Glomerular endothelial cell (primary cell): ENCODE measurements at regions not wholly inside any gene's neighbourhood (a gene's known extent, or its start where the extent isn't known, plus 50 kb on each side); places are given as distances from the start of the nearest gene placed in this dataset.
"Not testable (repeated sequence)": the region's sequence is repeated elsewhere in the genome, so short reads cannot be mapped to it uniquely, and the experiment has no call there.

Experiments
- DNase-seq: peaks from one replicate; pipeline ENCODE4 v3.0.0-alpha.2; 2011; ENCODE audit warnings: low read depth, low spot score; ENCODE audit errors: extremely low read depth

- DNase-seq, result peak; percentile 94
These were observed 537.4 kb upstream of the B3GAT1 start for GRCh38 chr11:134949121-134950090.

- no peak for DNase-seq
These were observed 535.5 kb upstream of the B3GAT1 start for GRCh38 chr11:134947556-134947955.

GRCh38 chr11:134945993-134946392, 534.0 kb upstream of the B3GAT1 start:
- no peak for DNase-seq

- no peak for DNase-seq
These were observed 532.9 kb upstream of the B3GAT1 start for GRCh38 chr11:134944986-134945385.

DNA sequence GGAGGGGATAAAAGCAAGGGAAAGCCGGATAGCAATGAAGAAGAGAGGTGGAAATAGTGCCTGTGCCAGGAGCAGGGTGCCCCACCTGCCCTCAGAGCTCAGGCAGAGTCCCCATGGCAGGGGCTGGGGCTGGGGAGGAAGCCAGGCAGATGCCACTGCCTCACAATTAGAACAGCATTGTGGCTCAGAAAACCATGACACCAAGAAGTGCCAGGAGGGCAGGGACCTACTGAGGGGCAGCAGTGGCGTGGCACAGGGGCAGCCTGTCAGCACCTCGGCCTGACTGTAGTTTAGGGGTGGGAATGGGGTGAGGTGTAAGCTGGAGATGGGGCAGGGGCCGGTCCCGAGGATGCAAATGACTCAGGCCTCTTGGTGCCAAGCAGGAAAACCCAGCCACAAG, 532.1 kb upstream of the B3GAT1 start:
- DNase-seq, result no peak

DNA sequence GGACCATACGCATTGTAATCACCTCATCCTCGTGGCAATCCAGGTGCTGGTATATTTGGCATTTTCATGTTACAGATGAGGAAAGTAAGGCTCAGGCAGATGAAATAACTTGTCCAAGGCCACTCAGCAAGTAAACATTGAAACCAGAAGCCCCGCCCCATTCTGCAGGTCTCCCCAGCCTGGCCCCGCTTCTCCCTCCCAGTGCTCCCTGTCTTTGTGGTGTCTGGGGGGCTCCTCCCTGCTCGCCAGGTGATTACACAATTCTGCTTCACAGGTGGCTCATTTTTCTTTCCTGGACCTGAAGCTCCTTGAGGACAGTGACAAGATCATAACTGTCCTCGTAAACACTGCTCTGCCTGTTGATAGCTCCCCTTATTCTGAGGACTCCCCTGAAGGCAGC, 531.5 kb upstream of the B3GAT1 start:
- no peak for DNase-seq

- DNase-seq, result no peak
These were observed 530.6 kb upstream of the B3GAT1 start for GRCh38 chr11:134942681-134943080.

GRCh38 chr11:134941936-134942600, 530.0 kb upstream of the B3GAT1 start:
- DNase-seq, result not testable (repeated sequence)

DNA sequence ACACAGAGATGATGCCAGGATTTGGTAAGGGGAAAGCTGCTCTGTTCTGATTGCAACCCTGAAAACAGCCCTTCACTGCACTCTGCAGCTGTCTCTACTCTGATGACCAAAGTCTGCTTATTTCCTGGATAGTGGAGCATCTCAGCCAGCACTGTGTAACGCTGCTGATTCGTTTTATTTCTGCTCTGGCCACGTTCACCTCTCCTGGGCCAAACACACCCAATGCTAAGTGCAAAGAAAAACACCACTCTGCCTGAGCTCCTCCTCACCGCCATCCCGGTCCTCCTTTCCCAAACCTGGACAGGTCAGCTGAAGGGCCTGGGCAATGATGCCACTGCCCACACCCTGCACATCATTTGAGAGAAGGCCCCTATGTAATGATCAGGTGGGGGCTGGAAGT, 529.3 kb upstream of the B3GAT1 start:
- DNase-seq, result no peak

- DNase-seq, result no peak
These were observed 528.5 kb upstream of the B3GAT1 start for GRCh38 chr11:134940441-134941126.

DNA sequence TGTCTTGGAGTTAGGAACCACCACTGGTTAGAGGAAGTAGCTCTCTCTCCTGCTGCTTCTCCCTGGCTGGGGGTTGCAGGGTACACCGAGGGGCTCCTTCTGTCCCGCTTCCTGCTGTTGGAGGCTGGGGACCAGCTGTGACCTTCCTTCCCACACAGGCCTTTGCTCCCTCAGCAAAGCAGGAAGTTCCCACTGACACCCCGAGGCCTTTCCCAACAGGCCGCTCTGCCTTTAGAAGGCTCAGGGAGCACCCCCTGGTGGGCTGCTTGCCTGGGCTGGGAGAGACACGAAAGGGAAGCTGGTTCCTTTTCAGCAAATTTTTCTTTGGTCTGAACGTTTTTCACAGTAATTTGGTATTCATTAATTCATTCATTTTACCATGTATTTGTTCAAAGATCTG, 527.9 kb upstream of the B3GAT1 start:
- DNase-seq, result no peak

- no peak for DNase-seq
These were observed 527.0 kb upstream of the B3GAT1 start for GRCh38 chr11:134939031-134939430.

DNA sequence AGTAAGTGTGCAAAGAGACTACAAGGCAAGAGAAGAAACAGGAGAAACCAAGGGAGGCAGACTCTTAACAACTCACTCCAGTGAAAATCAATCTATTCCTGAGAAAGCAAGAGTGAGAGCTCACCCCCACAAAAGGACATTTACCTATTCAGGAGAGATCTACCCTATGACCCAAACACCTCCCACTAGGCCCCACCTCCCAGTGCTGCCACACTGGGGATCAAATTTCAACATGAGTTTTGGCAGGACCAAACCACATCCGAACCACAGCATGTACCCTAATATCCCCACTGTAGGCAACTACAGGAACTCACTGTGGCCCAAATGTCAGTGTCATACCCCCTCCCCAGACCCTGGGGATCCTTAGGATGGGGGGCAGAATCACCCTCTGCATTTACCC, 526.2 kb upstream of the B3GAT1 start:
- no peak for DNase-seq

DNA sequence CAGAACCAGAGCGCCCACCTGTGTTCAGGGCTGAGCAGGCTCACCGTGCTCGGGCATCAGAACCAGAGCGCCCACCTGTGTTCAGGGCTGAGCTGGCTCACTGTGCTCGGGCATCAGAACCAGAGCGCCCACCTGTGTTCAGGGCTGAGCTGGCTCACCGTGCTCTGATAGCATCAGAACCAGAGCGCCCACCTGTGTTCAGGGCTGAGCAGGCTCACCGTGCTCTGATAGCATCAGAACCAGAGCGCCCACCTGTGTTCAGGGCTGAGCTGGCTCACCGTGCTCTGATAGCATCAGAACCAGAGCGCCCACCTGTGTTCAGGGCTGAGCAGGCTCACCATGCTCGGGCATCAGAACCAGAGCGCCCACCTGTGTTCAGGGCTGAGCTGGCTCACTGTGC, 525.2 kb upstream of the B3GAT1 start:
- not testable (repeated sequence) for DNase-seq

DNA sequence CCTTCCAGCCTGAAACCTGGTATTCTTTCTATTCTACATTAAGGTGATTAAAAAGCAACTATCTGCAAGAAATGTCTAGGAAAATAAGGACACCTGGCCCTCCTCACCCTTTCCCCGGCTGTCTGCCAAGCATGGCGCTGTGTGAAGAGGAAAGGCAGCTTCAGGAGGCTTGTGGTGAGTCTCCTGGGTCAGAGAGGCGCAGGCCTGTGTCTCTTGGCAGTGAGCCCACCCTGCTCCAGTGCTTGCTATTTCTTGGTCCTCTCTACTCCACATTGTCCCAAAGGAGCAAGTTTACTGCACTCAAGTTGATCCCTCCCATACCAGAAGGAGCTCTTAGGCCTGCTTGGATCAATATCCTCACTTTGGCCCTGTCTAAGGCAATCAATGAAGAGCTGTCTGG, 520.7 kb upstream of the B3GAT1 start:
- DNase-seq, result no peak

GRCh38 chr11:134925432-134925831, 513.4 kb upstream of the B3GAT1 start:
- DNase-seq, result no peak

DNA sequence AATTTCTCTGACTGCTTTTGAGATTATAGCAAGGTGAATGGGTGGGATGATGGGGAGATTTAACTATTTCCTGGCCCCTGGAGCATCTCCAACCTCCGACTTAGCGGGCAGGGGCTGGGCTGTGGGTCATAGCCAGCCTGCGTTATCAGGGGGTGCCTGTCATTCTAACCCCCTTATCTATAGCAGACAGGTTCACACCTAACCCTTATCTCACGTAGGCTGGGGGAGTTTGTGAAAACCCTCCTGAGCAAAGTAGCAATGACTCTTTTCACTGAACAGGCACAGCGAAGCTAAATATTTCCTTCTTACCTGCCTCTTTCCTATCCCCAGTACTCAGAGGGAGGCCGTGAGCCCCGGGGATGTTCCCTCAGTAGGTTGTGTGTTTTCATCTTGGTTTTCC, 511.4 kb upstream of the B3GAT1 start:
- DNase-seq, result no peak

GRCh38 chr11:134921938-134922337, 509.9 kb upstream of the B3GAT1 start:
- no peak for DNase-seq

DNA sequence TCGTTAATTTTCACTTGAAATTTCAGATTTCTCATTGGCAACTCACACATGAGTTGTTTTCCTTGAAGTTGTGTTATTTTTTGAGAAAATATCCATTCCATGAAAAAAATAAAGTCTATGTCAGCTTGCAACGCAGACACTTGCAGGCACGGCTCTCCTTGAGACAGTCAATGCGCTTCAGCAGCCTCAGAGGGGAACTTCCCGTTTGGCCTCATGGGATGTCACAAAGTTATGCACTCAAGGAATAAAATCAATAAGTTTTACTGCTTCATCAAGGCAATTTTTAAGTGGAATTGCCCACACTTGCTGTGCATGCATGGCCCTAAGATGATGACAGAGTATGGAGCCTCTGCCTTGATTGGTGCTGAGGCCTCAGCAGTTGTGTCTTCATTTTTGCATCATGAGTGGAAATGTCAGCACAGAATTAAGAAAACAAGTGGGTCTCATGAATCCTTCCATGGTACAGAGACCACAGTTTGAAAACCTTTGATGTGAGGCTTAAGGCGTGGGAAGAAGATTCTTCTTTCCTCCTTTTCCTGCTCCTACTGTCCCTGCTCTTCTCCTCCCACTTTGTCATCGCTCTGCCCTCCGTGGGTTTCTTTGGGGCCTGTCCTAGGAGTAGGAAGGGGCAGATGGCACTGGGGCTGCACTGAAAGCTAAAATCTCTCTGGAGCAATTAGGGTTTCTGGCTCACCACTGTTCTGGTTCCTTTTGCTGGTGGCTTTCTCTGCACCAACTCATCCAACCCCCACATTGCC, 509.0 kb upstream of the B3GAT1 start:
- DNase-seq, result no peak

DNA sequence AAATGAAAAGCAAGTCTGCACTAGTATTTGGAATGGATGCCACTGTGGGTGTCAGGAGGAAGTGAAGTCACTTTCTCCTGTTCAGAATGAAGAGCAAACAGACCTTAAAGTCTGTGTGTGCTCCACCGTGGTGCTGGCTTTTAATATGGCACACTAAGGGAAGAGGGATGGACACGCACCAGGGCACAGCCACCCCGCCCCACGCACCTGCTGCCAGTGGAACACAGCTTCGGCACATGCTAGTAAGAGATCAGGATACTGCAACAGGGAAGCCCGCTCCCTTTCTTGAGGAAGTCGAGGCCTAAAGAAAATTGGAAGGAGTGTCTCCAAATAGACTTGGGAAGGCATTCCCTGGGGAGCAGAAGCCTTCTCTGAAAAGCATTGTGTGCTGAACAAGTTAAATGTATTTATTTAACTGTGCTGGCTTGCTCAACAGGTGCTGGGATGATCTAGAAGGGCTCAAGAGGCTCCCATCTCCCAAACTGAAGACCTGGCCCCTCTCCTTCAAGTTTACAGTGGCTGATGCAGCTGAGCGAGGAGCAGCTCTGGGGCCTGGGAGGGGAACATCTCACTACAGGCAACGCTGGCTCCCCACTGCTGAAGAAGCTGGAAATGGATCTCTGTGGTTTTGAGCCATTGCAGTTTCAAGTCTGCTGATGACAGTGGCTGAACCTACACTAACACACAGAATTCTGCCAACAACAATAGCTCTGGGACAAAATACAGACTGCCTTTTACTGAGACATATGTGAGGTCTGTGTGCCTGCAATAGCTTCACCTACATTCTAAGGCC, 504.6 kb upstream of the B3GAT1 start:
- no peak for DNase-seq
